A673 (cell line): ENCODE measurements at regions not wholly inside any gene's neighbourhood (a gene's known extent, or its start where the extent isn't known, plus 50 kb on each side); places are given as distances from the start of the nearest gene placed in this dataset.

Experiments
- BruUV-seq: library from RNA; stranded (reverse); fragments of 400-500 nt; replicated peaks from 2 replicates; lab custom pipeline; 2021; lab: Mats Ljungman, UMichigan
- CTCF ChIA-PET: fragments of 300-600 bp; sonication (Branson Sonifier 250); formaldehyde crosslinking; loops from one replicate; lab custom pipeline; 2022; ENCODE audit warnings: antibody characterized with exemption; lab: Charles Lee
- POLR2A ChIA-PET: fragments of 300-600 bp; sonication (Branson Sonifier 250); formaldehyde crosslinking; loops from one replicate; lab custom pipeline; 2022; ENCODE audit warnings: antibody characterized with exemption; ENCODE audit not compliant: low non-redundant PET; lab: Charles Lee
- DNase-seq: peaks from one replicate; pipeline ENCODE4 v3.0.0-alpha.2; 2015; ENCODE audit warnings: low spot score
- H3K27ac ChIP-seq: fragments of 200-600 bp; sonication (generic); 2 replicates; pipeline ENCODE4 v1.5.1; 2016; ENCODE audit warnings: mixed run types, low read depth, mild to moderate bottlenecking, mixed read lengths, antibody characterized with exemption, low read length; ENCODE audit not compliant: poor library complexity, severe bottlenecking
- H3K27me3 ChIP-seq: fragments of 200-600 bp; sonication (generic); replicated peaks from 2 replicates; pipeline ENCODE4 v1.6.1; 2017; ENCODE audit warnings: mixed run types, low read depth, mild to moderate bottlenecking, mixed read lengths, antibody characterized with exemption, low read length; ENCODE audit not compliant: insufficient read depth, poor library complexity
- H3K36me3 ChIP-seq: fragments of 200-600 bp; sonication (generic); 2 replicates; pipeline ENCODE4 v1.6.1; 2016; ENCODE audit warnings: mixed run types, mild to moderate bottlenecking, mixed read lengths, antibody characterized with exemption, low read length; ENCODE audit not compliant: insufficient read depth, poor library complexity, severe bottlenecking
- H3K4me1 ChIP-seq: fragments of 200-600 bp; sonication (generic); 2 replicates; pipeline ENCODE4 v1.6.1; 2017; ENCODE audit warnings: mixed run types, mild to moderate bottlenecking, mixed read lengths, antibody characterized with exemption, low read length; ENCODE audit not compliant: insufficient read depth, poor library complexity, severe bottlenecking
- H3K4me3 ChIP-seq: fragments of 200-600 bp; sonication (generic); 2 replicates; pipeline ENCODE4 v1.5.1; 2016; ENCODE audit warnings: low read depth, mixed run types, mild to moderate bottlenecking, mixed read lengths, low read length; ENCODE audit not compliant: poor library complexity, severe bottlenecking
- H3K9me3 ChIP-seq: fragments of 200-600 bp; sonication (generic); 2 replicates; pipeline ENCODE4 v1.6.1; 2016; ENCODE audit warnings: mixed run types, low read depth, mild to moderate bottlenecking, mixed read lengths, antibody characterized with exemption, low read length; ENCODE audit not compliant: poor library complexity, severe bottlenecking
- EZH2 ChIP-seq: fragments of 200-600 bp; sonication (generic); IDR thresholded peaks from 2 replicates; pipeline ENCODE4 v1.6.1; 2017; ENCODE audit warnings: borderline replicate concordance, low read depth, mild to moderate bottlenecking, mixed read lengths, antibody characterized with exemption, low read length; ENCODE audit not compliant: poor library complexity, severe bottlenecking
- intact Hi-C: fragments of 100-400 bp; cut with micrococcal nuclease; formaldehyde crosslinking; loops from one replicate; pipeline ENCODE4 v1.10.0; 2022; ENCODE audit not compliant: unreplicated experiment
- TF ChIP-seq, protein P1 (sequence below): fragments of 300-800, 200-600 bp; sonication (generic); conservative IDR thresholded peaks from 2 replicates; pipeline ENCODE4 v1.5.1; 2017; ENCODE audit warnings: low read depth, mild to moderate bottlenecking, antibody characterized with exemption, low read length, moderate library complexity, mixed read lengths

GRCh38 chr6:122902326-122902725, 93.7 kb upstream of the CLVS2 start:
- intact Hi-C loops: no loop called here
- ChIA-PET CTCF (no interaction called here), POLR2A (no interaction called here)

GRCh38 chr6:122903266-122903915, 92.6 kb upstream of the CLVS2 start:
- no peaks in the 10 kb centered on the region for H3K9me3 ChIP-seq
- no peaks in the 10 kb centered on the region for H3K4me1 ChIP-seq
- DNase-seq: no peak
- intact Hi-C loops: no loop called here
- no peak overlapping the region for H3K27ac ChIP-seq
- BruUV-seq: no TSS peak
- H3K27me3 ChIP-seq: no peaks in the 10 kb centered on the region
- ChIA-PET POLR2A (no interaction called here), CTCF (no interaction called here)
- no peak overlapping the region for H3K4me3 ChIP-seq
- H3K36me3 ChIP-seq: no peaks in the 10 kb centered on the region
- TF ChIP-seq, protein P1, sequence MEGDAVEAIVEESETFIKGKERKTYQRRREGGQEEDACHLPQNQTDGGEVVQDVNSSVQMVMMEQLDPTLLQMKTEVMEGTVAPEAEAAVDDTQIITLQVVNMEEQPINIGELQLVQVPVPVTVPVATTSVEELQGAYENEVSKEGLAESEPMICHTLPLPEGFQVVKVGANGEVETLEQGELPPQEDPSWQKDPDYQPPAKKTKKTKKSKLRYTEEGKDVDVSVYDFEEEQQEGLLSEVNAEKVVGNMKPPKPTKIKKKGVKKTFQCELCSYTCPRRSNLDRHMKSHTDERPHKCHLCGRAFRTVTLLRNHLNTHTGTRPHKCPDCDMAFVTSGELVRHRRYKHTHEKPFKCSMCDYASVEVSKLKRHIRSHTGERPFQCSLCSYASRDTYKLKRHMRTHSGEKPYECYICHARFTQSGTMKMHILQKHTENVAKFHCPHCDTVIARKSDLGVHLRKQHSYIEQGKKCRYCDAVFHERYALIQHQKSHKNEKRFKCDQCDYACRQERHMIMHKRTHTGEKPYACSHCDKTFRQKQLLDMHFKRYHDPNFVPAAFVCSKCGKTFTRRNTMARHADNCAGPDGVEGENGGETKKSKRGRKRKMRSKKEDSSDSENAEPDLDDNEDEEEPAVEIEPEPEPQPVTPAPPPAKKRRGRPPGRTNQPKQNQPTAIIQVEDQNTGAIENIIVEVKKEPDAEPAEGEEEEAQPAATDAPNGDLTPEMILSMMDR: no peak
- TF ChIP-seq EZH2: no peak

More at GRCh38 chr6:122902326-122902725, 93.7 kb upstream of the CLVS2 start:
- no peak for DNase-seq
- no peaks in the 10 kb centered on the region for H3K27me3 ChIP-seq
- H3K4me3 ChIP-seq: no peak overlapping the region
- no peak overlapping the region for H3K27ac ChIP-seq
- H3K9me3 ChIP-seq: no peaks in the 10 kb centered on the region
- H3K4me1 ChIP-seq: no peaks in the 10 kb centered on the region
- H3K36me3 ChIP-seq: no peaks in the 10 kb centered on the region
- TF ChIP-seq, protein P1: no peak
- TF ChIP-seq EZH2: no peak
- no TSS peak for BruUV-seq

DNA sequence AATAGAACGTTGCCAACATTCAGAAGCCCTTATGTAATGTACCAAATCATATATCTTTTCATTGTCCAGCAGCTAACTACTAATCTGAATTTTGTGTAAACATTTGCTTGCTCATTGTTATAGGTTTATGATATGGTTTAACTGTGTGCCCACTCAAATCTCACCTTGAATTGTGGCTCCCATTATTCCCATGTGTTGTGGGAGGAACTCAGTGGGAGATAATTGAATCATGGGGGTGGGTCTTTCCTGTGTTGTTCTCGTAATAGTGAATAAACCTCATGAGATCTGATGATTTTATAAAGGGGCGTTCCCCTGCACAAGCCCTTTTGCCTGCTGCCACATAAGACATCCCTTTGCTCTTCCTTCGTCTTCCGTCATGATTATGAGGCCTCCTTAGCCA, 91.9 kb upstream of the CLVS2 start:
- no peak overlapping the region for H3K4me3 ChIP-seq
- CTCF ChIA-PET: no interaction called here
- no peaks in the 10 kb centered on the region for H3K36me3 ChIP-seq
- no peaks in the 10 kb centered on the region for H3K27me3 ChIP-seq
- H3K9me3 ChIP-seq: no peaks in the 10 kb centered on the region
- intact Hi-C loops: no loop called here
- POLR2A ChIA-PET: no interaction called here
- no TSS peak for BruUV-seq
- no peak overlapping the region for H3K27ac ChIP-seq
- TF ChIP-seq, protein P1: no peak
- TF ChIP-seq EZH2: no peak
- H3K4me1 ChIP-seq: no peaks in the 10 kb centered on the region
- no peak for DNase-seq
